HG03103 (cell line): ENCODE measurements at regions not wholly inside any gene's neighbourhood (a gene's known extent, or its start where the extent isn't known, plus 50 kb on each side); places are given as distances from the start of the nearest gene placed in this dataset.

Experiments used
- ATAC-seq: cut with Tn5 transposase; IDR thresholded peaks from one replicate; pipeline ENCODE4 v1.9.1; 2021; ENCODE audit warnings: low read depth; ENCODE audit not compliant: unreplicated experiment

DNA sequence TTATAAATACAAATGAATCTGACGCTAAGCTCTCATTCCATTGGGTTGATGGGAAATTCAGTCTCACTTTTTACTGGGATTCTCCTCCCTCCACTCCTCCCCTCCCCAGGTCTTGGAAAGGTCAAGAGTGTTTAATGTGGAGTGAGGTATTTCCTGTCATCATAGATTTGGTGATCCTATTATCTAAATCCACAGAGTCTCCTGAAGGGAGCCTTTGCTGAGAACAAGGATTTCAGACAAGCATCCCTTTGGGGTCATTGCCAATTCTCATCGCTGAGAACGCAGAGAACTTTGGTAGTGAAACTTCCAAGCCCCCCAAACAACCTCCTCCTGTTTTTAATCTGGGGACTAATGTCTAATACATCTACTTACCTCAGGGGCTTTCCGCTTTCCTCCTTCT, 297.9 kb downstream of the OTOL1 start:
- no peak for ATAC-seq

DNA sequence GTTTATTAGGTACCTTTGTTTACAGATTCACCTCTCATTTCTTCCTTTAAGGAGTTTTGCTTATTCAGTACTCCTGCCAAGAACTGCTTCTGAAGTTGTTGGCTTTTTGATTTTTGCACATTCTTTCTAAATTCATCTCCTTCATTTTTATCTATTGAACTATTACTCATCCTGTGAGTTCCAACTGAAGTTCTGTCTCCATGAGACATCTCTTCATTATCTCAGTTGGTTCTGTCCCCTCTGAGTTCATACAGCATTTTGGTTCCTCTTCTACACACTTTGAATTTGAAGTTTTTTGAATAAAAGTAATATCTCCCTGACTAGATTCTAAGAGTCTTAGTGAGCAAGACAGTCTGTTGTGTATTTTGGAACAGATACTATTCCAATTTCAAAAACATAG, 299.7 kb downstream of the OTOL1 start:
- no peak for ATAC-seq

DNA sequence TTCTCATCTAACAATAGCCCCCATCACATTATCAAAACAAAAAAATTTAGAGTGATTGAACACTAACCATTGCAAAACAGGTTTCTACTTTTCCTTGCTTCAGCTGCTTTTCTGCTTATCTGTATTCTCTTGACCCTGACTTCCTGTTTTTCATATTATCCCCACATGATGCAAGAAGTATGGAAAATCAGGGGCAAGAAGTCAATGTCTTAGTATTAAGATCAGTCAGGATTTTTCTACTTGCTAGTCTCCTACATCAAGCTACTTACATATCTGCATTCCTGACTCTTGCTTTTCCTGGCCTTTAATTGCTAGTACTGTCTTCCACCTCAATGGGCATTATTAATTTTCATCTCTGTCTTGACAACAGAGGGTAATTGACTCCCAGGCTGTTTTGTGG, 300.2 kb downstream of the OTOL1 start:
- no peak for ATAC-seq

DNA sequence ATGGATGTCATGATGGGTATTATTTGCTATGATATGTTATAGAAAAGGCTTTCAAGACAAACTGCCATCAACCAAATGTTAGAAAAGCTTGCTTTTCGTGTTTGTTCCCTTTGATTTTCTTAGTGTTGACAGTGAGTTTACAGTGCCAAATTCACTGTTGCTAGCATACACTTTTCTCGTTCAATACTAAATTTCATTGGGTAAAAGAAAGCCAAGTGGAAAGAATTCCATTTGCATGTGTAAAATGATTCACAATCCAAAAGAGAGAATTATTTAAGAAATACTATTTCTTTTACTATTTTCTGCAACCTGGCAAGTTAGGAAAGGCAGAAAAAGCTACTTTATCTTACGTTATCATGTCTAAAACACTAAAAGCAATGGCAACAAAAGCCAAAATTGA, 301.4 kb downstream of the OTOL1 start:
- ATAC-seq, result no peak

DNA sequence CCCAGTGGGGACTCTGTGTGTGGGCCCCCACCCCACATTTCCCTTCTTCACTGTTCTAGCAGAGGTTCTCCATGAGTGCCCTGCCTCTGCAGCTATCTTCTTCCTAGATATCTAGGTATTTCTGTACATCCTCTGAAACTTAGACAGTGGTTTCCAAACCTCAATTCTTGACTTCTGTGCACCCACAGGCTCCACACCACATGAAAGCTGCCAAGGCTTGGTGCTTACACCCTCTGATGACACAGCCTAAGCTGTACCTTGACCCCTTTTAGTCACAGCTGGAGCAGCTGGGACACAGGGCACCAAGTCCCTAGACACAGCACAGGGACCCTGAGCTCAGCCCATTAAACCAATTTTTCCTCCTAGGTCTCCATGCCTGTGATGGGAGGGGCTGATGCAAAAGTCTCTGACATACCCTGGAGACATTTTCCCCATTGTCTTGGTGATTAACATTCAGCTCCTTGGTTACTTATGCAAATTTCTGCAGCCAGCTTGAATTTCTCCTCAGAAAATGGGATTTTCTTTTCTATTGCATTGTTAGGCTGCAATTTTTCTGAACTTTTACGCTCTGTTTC, 304.5 kb downstream of the OTOL1 start:
- ATAC-seq, result no peak

DNA sequence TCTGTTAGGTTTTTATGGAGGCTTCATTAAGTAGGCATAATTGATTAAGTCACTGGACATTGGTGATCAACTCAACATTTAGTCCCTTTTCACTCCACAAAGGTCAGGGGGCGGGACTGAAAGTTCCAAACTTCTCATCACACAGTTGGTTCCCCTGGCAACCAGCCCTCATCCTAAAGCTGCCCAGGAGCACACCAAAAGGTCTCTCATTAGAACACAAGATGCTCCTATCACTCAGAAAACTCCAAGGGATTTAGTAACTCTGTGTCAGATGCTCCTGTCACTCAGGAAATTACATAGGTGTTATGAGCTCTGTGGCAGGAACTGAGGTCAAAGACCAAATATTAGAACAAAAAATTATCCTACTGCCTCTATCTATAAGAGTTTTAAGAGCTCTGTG, 321.5 kb downstream of the OTOL1 start:
- no peak for ATAC-seq

DNA sequence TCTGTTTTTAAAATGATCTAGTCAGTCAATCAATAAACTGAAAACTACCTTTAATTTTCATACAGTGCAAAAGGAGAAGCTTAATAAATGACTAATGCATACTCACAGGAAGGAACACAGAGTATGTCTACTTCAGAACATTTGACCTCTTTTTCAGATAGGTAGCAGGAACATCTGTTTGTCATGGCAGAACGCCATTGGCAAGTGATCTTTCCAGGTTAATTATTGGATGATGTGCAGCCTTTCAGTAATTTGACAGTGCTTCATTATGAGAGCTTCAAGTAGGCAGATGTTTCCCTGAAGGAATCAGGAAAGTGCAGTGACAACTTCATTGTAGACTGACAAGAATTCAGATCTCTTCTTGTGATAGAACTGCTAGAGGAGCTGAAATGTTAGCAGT, 325.0 kb downstream of the OTOL1 start:
- no peak for ATAC-seq

DNA sequence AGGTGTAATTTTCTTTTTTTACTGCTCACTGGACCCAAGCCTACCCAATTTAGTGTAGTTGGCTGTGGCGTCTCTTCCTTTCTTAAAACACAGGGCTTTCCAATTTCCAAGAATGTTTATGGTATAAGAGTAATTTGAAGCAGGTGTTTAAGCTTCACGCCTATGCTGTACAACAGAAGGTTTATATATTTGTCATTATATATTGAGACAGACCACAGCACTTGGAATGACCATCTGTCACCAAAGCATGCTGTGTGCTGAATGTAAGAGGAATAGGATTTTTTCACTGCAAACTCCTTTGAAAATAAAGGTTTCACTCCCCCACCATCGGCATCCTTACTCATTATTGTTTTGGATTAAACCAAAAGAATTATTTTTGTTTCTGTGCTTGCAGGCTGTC, 325.7 kb downstream of the OTOL1 start:
- no peak for ATAC-seq

DNA sequence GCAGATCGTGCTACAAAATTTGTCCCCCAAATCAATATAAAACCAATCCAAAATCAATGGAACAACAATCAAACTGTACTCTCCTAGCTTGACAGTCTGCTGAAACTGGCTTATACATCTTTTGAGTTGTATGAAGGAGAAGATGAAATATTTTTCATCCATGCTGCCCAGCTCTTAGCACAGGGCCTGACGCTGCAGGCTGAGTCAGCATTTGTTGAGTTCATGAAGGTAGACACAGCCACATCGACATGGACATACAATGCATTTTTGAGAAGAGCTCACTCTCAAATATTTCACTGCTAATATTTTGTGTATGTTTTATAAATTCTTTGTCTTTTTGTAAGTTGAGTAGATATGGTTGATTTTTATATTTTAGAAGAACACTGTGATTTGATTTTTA, 327.3 kb downstream of the OTOL1 start:
- no peak for ATAC-seq

DNA sequence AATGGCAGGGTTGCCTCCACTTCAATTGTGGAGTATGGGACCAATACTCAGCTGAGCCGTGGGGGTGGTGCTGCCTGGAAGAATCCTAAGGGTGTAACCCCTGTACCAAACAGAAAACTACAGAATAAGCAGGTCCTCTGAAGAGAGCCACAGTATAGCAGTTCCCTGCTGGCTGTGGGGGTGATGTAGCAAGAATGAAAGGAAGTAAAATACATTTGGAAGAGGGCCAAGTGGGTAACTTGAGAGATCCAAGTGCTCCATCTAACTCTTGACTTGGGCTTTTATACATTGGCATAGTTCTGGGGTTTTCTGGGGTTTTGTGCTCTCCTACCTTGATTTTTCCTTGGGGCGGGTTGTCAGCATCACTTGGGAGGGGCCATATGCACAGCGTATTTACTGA, 341.4 kb downstream of the OTOL1 start:
- no peak for ATAC-seq

DNA sequence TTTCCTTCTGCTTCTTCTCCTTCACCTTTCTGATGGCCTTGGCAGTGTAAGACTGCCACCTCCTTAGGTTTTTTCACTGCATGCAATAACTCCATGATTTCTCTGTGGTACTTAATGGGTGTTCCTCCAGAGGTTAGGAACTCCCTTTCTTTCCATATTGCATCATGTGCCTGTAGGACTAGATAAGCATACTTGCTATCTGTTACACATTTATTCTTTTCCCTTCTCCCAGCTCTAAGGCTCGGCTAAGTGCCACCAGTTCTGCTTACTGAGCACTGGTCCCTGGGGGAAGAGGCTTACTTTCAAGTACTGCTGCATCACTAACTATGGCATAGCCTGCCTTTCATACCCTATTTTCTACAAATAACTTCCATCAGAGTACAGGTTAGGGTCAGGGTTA, 351.8 kb downstream of the OTOL1 start:
- ATAC-seq, result no peak

DNA sequence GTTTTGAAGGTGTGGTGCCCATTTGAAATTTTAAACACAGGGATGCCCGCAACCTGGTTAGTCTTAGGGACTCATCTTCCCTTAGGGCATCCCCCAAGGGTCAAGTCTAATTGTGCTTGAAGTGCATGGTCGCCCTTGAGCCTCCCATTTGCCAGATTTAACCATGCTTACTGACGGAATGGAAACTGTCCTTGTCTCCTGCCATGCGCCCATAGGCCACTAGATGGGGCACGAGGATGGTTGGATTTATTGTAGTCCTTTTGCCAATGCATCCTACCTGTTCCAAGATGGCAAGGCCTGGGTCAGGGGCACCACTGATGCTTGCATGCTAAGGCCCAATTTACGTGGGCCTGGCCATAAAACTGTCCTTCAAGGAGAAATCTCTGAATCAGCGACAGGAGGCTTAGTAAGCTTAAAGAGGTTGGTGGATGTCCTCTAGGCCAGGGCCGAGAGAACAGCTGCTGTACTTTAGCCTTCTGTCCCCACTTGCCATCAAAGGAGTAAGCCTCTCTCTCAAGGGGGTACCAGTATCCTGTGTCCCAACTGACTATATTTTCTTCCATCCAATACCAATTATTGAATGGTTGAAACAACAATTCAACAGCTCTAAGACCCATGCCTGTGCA, 355.4 kb downstream of the OTOL1 start:
- ATAC-seq, result peak; percentile 83

DNA sequence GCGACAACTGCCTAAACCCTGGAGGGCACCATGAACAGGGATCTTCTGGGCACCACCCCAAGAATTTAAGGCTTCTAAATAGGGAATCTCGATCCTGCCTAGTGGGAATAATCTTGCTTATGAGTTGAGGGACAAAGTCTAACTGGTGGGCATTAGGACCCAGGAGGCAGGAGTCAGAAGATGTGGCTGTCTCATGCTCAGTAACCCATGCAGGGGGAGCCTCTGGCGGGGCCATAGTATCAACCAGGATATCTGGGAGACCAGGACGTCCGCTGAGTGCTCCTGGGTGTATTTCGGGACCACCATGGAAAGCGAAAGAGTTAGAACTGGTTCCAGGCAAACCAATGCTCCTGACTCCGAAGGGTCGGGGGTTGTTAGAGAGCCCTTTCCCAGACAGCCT, 356.1 kb downstream of the OTOL1 start:
- ATAC-seq, result no peak

DNA sequence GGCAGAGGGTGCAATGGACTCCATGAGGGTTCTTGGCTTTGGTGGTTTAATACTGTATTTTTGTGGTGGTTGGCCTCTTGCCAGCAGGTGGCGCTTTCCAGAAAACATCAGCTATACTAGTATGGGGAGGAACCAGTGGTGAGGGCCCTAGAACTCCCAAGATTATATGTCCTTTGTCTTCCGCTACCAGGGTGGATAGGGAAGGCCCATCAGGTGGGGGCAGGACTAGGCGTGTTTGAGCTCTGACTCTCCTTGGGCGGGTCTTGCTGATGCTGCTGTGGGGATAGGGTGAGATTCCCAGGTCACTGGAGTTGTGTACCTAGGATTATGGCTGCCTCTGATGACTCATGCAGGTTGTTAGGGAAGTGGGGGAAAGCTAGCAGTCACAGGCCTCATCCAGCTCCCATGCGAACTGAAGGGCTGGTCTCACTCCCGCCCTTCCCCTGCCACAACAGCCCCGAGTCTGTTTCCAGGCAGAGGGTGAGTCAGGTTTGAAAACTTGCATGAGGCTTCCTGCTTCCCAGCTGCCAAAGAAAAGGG, 357.7 kb downstream of the OTOL1 start:
- peak; percentile 57 for ATAC-seq

DNA sequence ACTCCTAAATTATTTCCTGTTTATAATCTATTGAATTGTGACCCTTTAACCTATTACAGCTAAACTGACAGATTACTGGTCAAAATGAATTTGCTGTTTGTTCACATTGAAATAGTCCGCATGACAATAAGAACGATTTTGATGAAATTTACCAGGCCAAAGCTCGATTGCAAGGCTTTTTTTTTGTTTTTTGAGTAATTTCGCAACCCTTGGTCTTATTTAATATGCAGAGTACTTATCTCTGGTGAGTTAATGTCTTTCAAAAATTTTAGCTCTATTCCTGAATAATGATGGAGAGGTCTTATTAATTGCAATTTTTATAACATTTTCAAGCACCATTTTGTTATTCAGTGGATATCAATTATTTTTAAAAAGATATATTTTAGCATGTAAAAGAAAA, 362.4 kb downstream of the OTOL1 start:
- ATAC-seq, result no peak

DNA sequence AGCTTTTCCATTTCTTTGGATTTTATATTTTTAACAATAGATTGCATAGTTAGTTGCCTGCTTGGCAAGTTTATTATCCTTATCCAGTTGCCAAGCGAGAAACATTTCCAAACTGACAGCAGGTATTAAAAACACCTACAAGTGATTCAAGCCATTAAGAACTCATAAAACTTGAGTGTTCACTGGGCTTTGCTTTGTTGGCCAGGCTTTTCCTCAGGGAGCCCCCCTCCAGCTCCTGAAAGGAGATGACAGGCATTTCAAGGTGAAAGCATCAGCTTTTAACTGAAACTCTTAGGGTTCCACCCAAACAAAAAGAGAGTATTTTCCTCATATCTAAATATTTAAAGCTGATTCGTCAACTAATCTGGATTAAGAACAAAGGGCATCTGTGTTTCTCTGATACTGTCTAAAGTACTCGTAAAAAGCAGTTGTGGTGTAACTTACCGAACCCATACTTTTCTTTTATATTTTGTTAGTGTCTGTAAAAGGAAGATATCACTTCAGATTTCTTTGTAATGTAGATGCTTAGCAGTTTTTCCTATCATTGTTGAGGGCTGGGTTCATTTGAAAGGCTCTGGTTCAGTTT, 363.4 kb downstream of the OTOL1 start:
- no peak for ATAC-seq

DNA sequence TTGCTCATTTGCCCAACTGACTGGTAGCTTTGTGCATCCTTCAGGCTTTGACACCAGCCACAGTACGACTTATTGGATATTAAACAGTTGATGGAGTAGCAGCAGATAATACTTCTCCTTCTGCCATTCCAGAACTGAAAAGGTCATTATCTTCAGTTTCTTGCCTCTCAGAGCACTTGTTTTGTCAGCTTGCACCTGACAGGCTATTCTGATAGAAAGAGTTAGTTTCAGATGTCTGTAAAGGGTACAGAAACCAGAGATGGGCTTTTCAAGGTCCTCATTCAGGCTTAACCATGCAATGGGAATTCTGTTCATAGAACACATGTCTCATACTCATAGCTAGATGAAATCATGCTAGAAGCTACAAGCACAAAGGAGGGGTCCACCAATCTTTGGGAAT, 367.2 kb downstream of the OTOL1 start:
- no peak for ATAC-seq

DNA sequence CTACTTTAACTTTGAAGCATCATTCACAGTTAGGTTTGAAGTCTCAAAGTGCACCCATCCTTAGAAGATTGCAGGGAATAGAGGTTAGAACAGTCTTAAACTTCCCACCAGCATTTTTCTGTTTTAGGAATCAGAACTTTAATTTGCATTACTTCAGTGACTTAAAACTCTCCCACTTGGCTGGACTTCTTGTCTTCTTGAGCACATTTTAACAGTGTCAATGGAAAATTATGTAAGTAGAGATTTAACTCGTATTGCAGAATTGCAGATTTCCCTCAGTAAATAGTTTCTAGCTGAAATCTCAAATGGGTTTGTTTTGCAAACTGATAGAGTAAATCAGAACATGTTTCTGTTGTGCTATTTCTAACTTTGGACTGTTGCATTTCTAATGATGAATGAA, 369.6 kb downstream of the OTOL1 start:
- no peak for ATAC-seq

DNA sequence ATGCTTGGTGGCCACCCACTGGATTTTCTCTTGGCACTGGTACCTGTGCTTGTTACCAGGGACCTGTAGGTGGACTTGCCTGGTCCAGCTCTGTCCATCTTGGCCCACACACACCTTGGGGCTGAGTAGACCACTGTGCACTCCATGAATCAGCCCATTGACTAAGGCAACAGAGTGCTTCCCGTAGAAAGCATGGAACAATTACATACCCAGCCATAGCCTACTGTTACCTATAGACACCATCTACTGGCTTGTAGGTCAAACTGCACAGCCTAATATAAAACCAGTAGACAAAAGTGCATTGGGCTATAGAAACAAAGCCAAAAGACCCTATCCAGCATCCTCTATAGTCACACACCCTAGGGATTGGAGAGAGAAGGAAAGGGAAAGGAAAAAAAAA, 378.9 kb downstream of the OTOL1 start:
- no peak for ATAC-seq

DNA sequence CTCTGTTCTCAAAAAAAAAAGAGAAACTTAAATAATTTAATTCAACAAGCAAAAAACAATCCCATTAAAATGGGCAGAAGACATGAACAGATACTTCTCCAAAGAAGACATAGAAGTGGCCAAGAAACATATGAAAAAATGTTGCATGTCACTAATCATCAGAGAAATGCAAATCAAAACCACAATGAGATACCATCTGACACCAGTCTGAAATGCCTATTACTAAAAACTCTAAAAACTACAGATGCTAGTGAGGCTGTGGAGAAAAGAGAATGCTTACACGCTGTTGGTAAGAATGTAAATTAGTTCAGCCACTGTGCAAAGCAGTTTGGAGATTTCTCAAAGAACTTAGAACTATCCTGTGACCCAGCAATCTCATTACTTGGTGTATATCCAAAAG, 382.9 kb downstream of the OTOL1 start:
- no peak for ATAC-seq

DNA sequence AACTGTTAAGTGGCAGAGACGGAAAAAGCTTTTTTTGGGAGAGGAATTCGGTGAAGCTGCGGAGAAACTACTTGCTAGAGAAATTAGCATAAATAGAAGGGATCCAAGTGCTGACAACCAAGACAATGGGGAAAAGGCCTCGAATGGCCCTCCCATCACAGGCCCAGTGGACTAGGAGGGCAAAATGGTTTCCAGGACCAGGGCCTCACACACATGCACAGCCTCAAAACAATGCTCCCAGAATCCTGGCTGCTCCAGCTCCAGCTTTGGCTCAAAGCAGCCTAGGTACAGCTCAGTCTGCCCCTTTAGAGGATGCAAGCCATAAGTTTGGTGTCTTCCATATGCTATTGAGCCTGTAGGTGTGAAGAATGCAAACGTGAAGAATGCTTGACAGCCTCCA, 388.2 kb downstream of the OTOL1 start:
- no peak for ATAC-seq

DNA sequence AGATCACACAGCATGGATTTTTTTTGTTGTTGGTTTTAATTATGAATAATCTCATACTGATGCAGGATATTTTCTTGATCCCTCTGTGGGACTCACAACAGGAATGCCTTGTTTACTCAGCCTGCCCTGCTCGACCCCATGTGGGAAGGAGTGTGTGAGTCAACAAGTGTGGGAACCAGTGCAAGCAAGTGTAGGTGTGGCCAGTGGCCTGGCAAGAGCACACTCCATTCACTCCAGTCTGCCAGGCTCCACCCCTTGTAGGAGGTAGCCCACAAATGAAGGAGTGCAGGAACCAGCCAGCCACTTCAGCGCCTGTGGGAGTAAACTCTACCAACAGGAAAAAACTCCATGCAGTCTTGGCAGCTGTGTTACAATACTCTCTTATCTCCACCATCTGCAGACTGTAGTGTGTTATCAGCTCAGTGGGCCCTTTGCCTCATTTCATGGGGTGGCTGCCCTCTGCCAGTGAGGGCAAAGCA, 393.6 kb downstream of the OTOL1 start:
- ATAC-seq, result no peak
